HG03097 (cell line): ENCODE measurements at regions not wholly inside any gene's neighbourhood (a gene's known extent, or its start where the extent isn't known, plus 50 kb on each side); places are given as distances from the start of the nearest gene placed in this dataset.

Experiments
- ATAC-seq: cut with Tn5 transposase; IDR thresholded peaks from one replicate; pipeline ENCODE4 v1.9.1; 2021; ENCODE audit not compliant: unreplicated experiment, low FRiP score

DNA sequence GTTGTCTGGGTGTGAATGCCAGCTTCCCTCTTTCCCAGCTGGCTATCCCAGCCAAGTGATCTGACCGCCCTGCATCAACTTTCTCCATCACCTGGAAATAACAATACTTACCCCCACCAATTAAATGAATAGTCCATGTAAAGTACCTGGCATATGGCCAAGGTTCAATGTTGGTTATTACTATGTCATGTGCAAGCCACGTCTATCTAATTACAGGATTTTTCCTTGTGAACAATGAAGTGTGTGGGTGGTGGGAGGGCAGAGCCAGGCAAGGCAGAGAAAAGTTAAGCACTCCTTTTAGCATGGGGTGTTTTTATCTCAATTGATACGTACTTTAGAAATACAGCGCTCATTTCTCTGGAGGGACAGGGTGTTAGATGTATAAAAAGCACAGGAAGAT lies 121.1 kb downstream of the NHLRC3 start:
- ATAC-seq, result no peak

DNA sequence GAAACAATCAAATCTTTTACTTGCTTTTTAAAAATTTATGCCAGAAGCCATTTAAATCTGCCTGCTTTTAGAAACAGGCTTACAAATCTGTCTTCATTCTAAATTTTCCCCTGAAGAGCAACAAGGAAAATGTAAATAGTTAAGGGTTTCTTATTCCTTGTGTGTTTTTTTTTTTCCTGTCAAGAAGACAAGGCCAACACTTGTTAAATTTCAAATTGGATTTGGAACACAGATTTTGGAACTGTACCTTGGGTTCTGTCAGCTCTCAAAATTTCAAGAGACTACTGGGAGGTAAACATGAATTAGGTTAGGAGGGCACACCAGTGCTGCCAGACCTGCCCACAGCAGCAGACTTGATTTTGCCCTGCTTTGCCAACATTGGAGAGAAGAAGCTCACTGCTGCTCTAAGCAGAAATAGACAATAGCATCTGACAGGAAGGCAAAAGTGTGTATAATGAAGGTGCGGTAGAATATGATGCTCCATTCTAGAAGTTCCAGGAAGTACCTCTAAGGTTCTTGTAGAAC lies 121.7 kb downstream of the NHLRC3 start:
- no peak for ATAC-seq

DNA sequence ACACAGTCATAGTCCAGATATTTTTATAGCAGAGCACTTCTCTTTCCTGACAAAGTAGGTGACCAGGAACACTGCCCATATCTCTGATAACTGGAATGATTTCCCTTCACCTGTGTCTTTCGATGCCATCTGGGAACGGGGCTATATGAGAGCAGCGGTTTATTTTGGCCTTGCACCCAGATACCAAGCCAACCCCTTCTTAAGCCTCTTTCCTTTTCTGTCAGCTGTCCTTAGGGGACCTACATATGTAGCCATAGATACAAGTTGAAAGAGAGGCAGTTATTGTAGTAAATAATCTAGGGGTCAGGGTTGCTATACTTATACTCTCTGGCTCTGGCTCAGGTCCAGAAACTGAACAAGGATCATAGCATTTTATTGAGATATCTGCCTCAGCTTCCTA lies 128.8 kb downstream of the NHLRC3 start:
- ATAC-seq, result no peak

DNA sequence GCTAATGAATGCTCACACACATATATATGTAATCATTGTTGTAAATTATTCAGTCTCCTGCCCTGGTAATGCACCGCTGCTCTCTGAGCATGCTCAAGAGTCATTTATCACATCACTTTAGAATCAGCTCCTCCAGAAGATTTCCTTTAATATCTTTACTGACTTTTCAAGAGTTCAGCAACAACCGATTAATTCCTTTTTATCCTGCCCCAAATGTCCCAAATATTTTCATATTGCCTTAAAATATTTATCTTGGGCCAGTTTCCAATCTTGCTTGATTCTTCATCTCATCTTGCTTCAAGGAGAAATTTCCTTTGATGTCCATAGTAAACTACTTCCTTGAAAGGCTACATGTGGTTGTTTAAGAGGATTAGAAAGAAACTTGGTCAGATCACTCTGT lies 132.5 kb downstream of the NHLRC3 start:
- no peak for ATAC-seq

DNA sequence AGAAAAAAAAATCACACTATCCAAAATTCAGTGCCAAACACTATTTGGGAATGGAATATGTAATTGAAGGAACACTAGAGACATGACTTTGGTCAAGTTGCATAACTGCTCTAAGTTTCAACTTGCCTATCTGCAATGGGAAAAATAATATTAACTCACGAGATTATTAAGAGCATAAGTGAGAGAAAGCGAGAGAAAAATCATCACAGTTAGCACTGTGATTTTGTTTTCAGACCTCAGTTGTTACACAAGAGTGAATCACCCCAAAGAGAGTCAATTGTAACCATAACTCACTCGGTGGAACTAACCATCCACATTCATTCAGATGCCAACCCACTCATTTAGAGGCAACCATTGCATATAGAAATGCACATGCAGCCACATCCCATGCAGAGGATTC lies 147.1 kb downstream of the NHLRC3 start:
- ATAC-seq, result no peak

DNA sequence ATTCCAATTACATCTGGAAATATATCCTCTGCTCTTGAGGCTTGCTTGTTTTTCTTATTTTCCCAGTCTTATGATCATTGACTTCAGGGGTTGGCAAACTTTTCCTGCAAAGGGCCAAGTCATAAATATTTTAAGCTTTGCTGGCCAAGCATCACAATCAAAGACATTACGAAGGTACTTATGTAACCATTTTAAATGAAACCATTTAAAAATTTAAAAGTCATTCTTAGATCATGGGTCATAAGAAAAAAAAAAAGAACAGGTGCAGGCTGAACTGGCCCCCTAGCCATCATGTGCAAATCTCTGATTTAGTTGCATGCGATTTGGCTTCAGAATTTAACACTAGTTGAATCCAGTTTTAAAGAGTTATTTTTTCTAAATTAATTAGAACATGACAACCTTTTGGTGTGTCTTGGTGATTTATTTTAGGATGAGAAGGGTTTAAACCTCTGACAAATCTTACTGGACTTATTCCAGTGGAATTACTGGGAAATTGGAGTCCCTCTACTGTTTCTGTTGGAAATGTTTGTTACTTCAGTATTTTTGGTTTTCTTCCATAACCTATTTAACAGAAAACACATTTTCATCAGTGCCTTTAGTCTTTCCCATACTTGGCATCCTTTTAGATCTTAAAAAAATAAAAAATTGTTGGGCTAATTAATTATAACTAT lies 148.1 kb downstream of the NHLRC3 start:
- no peak for ATAC-seq

DNA sequence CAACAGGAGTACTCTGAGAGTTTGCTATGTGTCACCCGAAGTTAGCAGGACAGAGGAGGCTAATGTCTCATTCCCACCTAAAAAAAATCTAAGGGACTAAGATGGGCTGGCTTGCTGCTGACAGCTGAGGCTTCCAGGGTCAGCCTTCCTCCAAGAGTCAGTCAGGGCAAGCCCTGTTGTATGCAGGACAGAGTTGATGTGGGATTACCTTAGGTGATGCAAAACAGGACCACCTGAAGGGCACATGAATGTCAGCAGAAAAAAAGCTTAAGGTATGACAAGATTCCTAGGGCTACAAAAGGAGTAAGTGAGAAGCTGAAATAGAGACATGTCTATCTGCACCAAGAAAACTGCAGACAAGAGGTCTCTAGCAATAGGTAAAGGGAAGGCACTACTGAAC lies 151.5 kb downstream of the NHLRC3 start:
- no peak for ATAC-seq

DNA sequence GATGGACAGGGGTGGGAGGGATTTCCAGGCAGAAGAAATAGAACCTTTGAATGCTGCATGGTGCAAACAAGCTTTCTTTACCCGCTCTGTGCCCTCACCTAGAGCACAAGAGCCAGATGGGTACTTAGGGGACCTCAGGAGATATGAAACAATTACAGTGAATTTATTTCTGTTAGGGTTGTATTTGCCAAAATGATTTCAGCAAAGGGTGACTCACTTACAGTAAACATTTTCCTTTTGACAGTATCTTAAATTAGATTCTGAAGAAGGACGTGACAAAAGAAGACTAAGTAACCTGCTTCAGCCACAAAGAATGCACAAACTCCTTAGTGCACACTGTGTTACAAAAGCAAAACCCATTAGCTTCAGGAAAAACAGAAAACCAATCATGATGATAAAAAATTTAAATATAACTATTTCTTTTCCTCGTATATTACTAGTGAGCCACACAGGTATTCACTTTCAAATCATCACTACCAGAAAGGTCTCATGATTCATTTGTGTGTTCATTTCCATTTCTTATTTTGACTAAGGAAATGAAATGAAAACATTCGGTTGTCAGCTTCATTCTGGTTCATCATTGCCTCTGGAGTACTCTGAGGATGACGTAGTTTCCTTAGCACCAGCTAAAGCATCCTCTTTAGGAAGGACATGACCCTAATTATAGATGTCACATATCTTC lies 158.8 kb downstream of the NHLRC3 start:
- ATAC-seq, result no peak

DNA sequence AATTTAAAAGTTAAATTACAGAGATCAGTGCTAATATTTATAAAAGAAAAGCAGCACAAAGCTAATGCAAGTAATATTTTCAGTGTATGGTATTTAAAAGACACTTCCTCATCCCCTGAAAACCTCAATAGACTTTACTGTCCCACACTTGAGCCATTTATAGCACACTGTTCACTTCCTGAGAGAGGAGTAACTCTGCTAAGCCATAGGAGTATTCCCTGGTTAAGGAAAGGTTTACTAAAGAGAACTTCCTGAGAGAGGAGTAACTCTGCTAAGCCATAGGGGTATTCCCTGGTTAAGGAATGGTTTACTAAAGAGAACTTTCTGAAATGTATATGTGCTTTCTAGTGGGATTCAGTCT lies 159.4 kb downstream of the NHLRC3 start:
- no peak for ATAC-seq

DNA sequence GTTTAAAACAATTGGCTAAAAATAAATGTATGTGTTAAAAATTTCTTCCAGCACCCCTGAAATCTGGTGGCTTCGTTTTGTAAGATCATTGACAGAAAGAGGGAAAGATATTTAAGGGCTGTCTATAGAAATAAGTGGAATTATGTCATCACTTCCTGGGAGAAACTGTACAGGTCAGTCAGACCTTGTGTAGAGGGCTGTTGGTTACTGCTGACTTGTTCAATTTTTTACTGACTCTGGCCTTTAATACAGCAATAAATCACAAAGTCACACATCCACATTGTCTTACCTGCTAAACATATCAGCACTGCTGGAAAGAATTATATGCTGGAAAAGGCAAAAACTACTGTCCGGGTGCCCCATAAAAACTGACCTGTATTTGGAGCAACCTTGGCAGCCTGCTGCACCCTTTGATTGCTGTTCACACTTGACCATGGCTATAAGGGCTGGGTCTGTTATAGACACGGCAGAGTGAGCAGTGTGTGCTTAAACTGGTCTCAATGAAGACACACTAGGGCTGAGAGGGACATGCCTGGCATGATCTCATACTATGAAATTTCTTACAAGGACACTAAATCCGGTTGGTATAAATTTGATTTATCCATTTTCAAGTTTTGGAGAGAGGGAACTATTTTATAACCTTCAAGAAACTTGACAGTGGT lies 162.1 kb downstream of the NHLRC3 start:
- ATAC-seq, result no peak

DNA sequence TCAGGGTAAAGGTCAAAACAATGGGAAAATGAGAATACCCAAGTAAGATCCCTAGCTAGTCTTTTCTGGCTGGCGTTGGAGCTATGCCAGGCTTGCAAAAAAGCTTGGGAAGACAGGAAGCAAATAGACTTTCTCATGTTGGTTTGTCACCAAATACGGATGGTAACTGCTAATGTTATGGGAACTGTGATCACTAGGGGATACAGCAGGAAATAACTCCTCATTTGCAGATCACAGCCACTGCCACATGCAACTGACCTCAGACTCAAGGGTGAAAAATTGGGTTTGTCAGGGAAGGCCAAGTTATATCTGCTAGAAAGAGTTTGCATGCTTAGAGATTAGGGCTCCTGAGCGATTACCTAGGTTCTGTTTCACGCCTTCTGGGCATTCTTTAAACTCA lies 162.9 kb downstream of the NHLRC3 start:
- no peak for ATAC-seq

DNA sequence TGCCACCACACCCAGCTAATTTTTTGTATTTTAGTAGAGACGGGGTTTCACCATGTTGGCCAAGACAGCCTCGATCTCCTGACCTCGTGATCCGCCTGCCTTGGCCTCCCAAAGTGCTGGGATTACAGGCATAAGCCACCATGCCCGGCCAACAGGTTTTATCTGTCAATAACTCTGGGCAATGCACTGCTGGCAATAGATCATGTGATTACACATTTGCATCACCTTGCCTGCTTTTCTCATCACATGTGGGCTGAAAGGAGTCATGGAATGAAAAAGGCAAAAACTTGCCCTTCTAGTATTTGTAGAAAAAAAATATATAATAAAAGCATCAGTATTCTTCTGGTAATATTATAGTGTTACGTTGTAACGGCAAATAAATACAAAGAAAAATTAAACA lies 164.5 kb downstream of the NHLRC3 start:
- ATAC-seq, result no peak

DNA sequence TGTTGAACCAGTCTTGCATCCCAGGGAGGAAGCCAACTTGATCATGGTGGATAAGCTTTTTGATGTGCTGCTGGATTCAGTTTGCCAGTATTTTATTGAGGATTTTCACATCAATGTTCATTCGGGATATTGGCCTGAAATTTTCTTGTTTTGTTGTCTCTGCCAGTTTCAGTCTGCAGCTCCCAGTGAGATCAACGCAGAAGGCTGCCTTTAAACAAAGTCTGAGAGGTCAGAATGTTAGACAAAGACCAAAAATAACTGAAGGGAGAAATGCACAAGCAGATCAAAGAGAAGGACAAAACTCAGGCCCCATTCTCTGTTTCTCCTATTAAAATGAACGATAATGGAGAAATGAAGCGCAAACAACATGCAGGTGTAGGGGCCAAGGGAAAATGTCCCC lies 170.4 kb downstream of the NHLRC3 start:
- no peak for ATAC-seq

DNA sequence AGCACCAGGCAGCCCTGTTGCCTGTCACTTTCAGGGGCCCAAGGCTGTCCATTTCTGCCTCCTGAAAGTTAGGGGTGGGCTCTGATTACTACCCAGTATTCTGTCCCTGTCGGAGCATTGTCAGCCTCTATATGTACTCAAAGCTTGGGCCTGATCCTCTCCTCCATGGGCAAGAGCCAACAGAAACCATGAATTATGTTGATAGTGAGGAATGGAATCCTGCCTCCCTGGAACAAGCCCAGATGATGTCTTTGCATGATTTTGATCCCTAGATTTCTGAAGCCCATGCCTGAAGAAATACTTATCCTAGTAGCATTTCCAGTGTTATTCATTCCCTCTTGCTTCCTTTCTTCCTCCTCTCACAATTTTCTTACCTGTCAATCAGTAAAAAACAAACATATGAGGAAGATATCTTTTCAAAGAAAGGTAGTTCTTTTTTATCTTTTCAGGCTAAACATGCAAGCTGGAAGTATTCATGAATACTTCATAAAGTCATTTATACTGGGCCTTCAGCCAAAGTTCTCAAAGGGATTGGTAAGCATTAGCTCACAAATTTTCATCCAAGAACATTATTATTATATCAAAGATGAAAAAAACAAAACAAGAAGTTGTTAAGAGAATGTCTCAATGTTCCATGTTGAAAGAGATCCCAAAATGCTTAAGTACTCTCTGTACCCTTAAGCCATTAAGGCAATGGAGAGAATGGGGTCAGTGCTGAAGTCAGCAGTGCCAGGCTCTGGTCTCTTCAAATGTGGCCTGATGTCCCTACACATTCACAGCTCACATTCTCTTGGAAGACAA lies 171.7 kb downstream of the NHLRC3 start:
- ATAC-seq, result no peak

DNA sequence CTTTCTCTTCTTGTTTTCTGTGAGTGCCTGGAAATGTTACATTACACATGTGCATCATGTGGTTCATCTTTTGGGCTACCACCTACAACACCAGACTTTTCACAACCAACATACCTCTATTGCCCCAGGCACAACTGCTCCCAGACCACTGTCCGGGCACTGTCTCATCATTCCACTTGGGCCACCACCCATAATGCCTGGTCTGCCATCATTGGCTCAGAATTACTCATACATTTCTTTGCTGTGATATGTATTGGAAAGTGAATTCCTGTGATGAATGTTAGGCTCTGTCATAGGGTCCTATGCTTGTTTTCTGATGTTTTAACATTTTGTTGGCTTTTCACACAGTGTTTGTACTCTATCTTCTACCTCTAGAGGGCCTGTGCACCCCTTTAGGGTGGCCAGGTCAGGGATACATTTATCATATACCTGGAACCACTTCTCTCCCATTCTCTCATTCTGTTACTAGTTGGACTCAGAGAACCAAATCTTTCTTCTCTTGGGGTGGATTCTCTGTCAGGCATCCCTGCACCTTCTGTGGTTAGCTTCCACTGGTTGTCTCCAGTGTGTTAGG lies 172.8 kb downstream of the NHLRC3 start:
- ATAC-seq, result no peak

DNA sequence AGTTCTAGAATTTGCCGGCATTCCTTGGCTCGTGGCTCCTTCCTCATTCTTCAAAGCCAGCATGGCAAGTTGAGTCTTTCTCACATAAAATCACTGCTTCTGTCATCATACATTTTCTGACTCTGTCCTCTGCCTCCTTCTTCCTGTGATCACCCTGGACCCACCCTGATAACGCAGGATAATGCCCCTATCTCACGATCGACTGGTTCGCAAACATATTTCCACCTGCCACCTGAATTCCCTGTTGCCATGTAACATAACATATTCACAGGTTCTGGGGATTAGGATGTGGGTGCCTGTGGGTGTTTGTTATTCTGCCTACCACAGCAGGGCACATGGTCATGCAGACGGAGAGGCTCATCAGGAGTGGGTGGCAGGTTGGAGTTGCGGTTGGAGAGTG lies 177.7 kb downstream of the NHLRC3 start:
- ATAC-seq, result no peak

DNA sequence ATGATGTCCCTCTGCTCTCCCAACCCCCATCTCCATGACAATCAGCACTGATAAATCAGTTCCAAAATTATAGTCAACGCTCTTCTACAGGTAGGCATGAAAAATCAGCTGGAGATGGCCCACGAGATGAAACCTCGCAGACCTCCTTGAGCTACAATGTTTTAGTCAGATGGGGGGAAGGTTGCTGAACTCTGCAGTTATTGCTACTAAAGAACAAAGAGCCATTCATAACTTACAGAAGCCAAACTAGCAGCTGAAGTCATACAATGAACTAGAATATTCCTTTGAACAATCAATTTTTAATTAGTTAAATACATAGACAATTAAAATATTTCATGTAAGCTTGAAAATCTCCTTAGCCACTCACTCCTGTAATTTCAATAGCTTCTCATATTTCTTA lies 179.2 kb downstream of the NHLRC3 start:
- ATAC-seq, result no peak

DNA sequence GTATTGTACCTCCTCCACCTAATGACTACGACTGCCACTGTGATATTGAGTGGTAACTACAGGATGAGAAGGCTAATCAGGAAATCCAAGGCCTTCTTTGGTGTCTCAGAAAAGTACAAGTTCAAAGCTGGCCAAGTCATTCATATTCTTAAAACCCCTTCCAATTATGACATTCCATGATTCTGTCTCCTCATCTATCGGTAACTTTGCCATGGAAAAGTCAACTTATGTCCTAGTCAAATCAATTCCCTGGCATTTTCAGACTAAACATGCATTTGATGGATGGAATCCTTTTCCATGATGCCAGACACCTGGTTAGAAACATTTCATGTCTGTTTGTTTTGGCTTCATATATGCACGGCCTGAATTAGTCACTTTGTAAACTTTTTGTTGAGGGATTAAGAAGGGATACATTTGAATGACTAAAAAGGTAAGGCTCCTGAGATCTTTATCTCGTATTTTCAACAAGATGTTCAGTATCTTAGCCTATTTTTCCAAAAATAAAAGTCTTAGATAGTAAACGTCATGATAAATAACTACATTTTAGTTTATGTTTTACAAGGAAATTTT lies 186.5 kb downstream of the NHLRC3 start:
- no peak for ATAC-seq

DNA sequence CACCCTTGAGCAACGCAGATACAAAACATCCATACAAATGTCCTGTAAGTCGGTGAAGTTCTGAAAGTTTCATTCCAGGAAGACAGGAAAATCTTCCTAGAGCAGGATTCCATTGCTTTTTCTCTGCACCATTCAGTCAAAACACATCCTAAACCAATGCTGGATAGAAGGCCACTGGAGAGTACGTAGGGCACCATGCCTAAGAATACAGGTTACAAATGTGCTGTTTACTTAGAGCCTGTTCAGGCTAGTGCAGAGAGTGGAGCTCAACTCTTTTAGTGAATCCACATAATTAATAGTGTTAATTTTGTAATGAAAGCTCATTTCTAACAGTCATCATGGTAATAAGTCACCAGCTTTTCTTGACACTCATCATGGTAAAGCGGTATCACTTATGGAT lies 187.6 kb downstream of the NHLRC3 start:
- no peak for ATAC-seq

DNA sequence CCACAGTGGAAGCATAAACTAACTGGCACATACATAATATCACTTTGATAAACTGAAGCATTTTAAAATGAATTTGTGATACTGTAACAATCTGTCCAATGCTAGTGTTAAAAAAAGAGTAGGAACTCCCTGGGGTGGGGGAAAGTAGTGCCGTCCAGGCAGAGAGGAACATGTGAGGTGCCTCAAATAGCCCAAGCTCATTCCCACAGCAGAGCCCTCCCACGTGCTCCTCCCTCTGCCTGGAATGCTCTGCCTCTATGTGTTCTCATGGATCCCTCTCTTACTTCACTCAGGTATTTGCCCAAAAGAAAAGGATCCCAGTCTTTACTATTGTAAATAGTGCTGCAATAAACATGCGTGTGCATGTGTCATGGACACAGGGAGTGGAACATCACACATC lies 188.1 kb downstream of the NHLRC3 start:
- no peak for ATAC-seq
